ENCODE measurements at regions not wholly inside any gene's neighbourhood (a gene's known extent, or its start where the extent isn't known, plus 50 kb on each side); places are given as distances from the start of the nearest gene placed in this dataset.

DNA sequence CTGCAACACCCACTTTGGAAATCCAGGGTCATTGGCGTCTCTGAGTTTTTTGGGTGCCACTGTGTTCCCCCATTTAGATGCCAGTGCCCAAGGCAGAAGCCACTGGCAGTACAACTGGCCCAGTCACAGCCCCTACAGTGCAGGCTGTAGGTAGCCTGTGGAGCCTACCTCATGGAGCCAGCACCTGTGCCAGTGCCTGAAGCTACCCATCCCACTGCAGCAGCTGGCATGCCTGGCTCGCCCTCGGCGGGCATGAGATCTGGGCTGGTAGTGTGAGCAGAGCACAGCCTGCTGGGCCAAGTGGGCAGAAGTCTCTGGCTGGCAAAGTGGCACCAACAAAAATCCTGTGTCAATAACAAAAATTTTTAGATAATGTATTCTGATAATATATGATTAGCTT is 1111.4 kb upstream of the NXPH2 start:
- no peak for DNase-seq (ENCODE audit: low read depth)
- no peak overlapping the region for H3K4me3 ChIP-seq (ENCODE audit: low read length)
- TF ChIP-seq, protein P1, sequence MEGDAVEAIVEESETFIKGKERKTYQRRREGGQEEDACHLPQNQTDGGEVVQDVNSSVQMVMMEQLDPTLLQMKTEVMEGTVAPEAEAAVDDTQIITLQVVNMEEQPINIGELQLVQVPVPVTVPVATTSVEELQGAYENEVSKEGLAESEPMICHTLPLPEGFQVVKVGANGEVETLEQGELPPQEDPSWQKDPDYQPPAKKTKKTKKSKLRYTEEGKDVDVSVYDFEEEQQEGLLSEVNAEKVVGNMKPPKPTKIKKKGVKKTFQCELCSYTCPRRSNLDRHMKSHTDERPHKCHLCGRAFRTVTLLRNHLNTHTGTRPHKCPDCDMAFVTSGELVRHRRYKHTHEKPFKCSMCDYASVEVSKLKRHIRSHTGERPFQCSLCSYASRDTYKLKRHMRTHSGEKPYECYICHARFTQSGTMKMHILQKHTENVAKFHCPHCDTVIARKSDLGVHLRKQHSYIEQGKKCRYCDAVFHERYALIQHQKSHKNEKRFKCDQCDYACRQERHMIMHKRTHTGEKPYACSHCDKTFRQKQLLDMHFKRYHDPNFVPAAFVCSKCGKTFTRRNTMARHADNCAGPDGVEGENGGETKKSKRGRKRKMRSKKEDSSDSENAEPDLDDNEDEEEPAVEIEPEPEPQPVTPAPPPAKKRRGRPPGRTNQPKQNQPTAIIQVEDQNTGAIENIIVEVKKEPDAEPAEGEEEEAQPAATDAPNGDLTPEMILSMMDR (conservative IDR thresholded peaks at IDR 0.05; ENCODE audit: low read depth, low read length): no peak

DNA sequence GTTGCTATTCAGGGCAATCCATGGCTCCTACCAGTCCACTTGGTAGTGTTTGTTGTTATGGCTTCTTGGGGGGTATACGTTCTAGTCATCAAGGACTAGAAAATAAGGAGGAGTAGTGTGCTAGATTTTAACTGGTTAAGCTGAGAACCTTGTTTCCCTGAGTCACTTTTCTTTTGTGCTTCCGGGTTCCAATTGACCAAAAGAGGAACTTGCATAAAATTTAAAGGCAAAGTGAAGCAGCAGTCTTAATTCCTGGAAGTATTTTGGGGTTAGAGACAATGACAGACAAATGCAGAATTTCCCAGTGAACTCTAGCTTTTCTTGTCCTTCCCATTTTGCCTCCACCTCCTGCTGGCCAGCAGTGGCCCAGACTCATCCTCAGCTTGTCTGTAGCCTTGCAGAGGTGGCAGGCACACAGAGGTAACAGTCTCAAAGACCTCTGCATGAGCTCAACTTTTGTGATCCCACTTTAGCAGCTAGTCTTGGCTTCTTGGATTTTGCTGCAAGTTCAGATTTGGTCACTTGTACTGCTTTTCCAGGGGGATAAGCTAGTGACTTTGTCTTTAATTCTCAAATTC is 1105.8 kb upstream of the NXPH2 start:
- H3K4me3 ChIP-seq (ENCODE audit: low read length): no peak overlapping the region
- no peak for DNase-seq (ENCODE audit: low read depth)
- TF ChIP-seq, protein P1 (conservative IDR thresholded peaks at IDR 0.05; ENCODE audit: low read depth, low read length): no peak

DNA sequence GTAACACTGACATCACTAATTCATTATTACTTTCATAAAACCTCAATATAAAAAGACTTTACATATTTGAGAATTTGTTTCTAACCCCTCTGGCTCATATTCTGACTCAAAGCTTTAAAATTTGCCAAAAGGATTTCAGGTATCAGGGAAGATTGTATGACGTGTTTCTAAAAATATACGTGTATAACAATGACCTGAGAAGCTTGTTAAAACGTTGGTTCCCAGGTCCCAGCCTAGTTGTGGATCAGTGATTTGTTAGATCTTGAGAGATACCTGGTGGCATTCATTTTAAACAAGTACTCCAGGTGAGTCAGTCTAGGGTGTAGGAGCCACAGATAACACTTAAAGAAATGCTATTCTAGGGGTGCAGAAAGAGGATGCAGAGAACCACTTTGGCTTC is 1096.8 kb upstream of the NXPH2 start:
- TF ChIP-seq, protein P1 (conservative IDR thresholded peaks at IDR 0.05; ENCODE audit: low read depth, low read length): no peak
- no peak for DNase-seq (ENCODE audit: low read depth)
- no peak overlapping the region for H3K4me3 ChIP-seq (ENCODE audit: low read length)

DNA sequence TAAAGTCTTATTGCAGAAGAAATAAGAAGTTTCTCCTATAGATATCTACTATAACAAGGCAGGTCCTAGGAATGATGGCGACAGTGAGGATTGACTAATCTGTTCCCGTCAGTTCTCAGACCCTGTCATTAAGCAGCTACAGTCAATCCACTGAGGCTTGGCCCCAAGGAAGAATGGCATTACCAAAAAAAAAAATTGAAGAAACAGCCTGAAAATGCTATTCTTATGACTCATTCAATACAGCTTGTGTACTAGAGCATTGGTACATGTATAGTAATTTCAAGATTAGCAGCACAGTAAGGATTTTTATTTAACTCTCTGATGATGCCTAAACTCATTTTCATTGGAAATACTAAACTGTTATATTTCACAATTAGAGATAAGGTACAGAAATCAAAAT is 1096.1 kb upstream of the NXPH2 start:
- peak; percentile 19 for DNase-seq (ENCODE audit: low read depth)
- H3K4me3 ChIP-seq (ENCODE audit: low read length): no peak overlapping the region
- TF ChIP-seq, protein P1 (conservative IDR thresholded peaks at IDR 0.05; ENCODE audit: low read depth, low read length): no peak

DNA sequence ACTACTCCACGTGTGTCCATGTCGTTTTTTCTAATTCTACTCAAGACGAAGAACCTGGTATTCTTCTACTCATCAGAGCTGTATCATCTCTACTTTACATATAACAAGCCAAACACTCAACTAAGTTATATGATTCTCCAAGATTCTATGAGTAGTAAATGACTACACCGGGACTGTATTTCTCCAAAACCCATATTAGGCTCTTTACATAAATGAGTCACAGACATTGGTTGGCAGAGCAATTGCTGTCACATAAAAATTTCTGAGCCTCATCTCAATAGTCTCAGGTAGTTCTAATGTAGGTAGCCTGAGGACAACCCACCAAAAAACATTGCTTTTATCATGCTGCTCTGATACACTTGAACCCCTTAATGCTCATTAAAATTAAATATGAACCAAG is 1092.3 kb upstream of the NXPH2 start:
- TF ChIP-seq, protein P1 (conservative IDR thresholded peaks at IDR 0.05; ENCODE audit: low read depth, low read length): no peak
- no peak overlapping the region for H3K4me3 ChIP-seq (ENCODE audit: low read length)
- no peak for DNase-seq (ENCODE audit: low read depth)

DNA sequence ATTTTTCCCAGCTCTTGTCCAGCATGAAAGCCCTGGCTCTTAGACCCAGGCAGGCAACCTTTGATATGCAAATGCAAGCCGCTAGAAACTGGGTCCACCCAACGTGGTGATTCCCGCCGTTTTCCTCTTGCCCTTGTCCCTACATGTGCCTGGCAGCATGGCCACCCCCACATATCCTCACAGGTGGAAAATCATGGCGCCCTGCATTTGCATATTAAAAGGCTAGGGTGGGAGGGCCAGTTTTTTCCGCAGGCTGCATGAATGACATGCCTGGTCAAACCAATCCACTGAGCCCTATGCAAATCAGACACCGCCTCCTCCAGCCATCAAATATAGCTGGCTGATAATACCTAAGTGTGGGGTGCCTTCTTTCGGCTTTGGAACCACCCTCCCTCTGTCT is 1091.8 kb upstream of the NXPH2 start:
- no peak for DNase-seq (ENCODE audit: low read depth)
- H3K4me3 ChIP-seq (ENCODE audit: low read length): no peak overlapping the region
- TF ChIP-seq, protein P1 (conservative IDR thresholded peaks at IDR 0.05; ENCODE audit: low read depth, low read length): no peak

DNA sequence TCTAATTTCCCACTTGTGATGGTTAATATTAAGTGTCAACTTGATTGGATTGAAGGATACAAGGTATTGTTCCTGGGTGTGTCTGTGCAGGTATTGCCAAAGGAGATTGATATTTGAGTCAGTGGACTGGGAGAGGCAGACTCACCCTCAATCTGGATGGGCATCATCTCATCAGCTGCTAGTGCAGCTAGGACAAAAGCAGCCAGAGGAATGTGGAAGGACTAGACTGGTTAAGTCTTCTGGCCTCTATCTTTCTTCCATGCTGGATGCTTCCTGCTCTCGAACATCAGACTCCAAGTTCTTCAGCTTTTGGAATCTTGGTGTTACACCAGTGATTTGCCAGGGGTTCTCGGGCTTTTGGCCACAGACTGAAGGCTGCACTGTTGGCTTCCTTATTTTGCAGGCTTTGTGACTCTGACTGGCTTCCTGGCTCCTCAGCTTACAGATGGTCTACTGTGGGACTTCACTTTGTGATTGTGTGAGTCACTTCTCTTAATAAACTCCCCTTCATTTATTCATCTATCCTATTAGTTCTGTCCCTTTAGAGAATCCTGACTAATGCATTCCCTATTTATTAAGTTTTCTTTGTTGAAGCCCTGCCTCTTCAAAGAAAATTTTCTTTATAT is 1087.5 kb upstream of the NXPH2 start:
- DNase-seq (ENCODE audit: low read depth): no peak
- TF ChIP-seq, protein P1 (conservative IDR thresholded peaks at IDR 0.05; ENCODE audit: low read depth, low read length): no peak

More for the DNA sequence above, 1087.5 kb upstream of the NXPH2 start:
- no peak overlapping the region for H3K4me3 ChIP-seq (ENCODE audit: low read length)

Measured in retinal pigment epithelial cell (primary cell).